Endothelial cell of umbilical vein (primary cell): ENCODE measurements at regions not wholly inside any gene's neighbourhood (a gene's known extent, or its start where the extent isn't known, plus 50 kb on each side); places are given as distances from the start of the nearest gene placed in this dataset.

Experiments used
- BruUV-seq: library from RNA; stranded (reverse); fragments of 400-500 nt; replicated peaks from 2 replicates; lab custom pipeline; 2021; lab: Mats Ljungman, UMichigan
- CTCF ChIA-PET: fragments of 300-600, 350-600 bp; sonication (Branson Sonifier 250); formaldehyde crosslinking; loops from one replicate; lab custom pipeline; 2021; ENCODE audit warnings: antibody characterized with exemption, inconsistent platforms; lab: Charles Lee
- POLR2A ChIA-PET: fragments of 300-600, 350-600 bp; sonication (Branson Sonifier 250); formaldehyde crosslinking; loops from one replicate; lab custom pipeline; 2021; ENCODE audit warnings: antibody characterized with exemption, inconsistent platforms; lab: Charles Lee
- DNase-seq: peaks from one replicate; pipeline ENCODE4 v3.0.0-alpha.2; 2011; ENCODE audit warnings: low read depth, low spot score
- FAIRE-seq: peaks from 2 replicates; lab custom pipeline; 2011; peaks lifted over from hg19 to GRCh38; lab: Jason Lieb, UNC
- H2AFZ ChIP-seq: 2 replicates; pipeline ENCODE4 v1.6.0; 2012; ENCODE audit warnings: low read depth, low read length, control low read depth, inconsistent platforms
- H3K27ac ChIP-seq: 2 replicates; pipeline ENCODE4 v1.5.1; 2011; ENCODE audit warnings: low read depth, mild to moderate bottlenecking, control low read depth, low read length, moderate library complexity; ENCODE audit not compliant: insufficient read depth
- H3K27me3 ChIP-seq, 2 experiments: 2 replicates each; pipeline versions ENCODE4 v1.6.0 to v1.6.1; 2011; ENCODE audit warnings: low read length in 2 of 2, mixed read lengths in 1 of 2; ENCODE audit not compliant: control insufficient read depth in 2 of 2, insufficient read depth in 2 of 2
- H3K36me3 ChIP-seq, 2 experiments: 2 replicates in 1 of 2; 3 replicates in 1 of 2; pipeline ENCODE4 v1.5.1; 2011; ENCODE audit warnings: low read length in 2 of 2, mild to moderate bottlenecking in 1 of 2, moderate library complexity in 1 of 2; ENCODE audit not compliant: control insufficient read depth in 2 of 2, insufficient read depth in 2 of 2; ENCODE audit errors: extremely low read depth in 1 of 2
- H3K4me1 ChIP-seq: 3 replicates; pipeline ENCODE4 v1.5.1; 2011; ENCODE audit warnings: mild to moderate bottlenecking, low read length; ENCODE audit not compliant: control insufficient read depth, insufficient read depth; ENCODE audit errors: extremely low read depth
- H3K4me2 ChIP-seq: 2 replicates; pipeline ENCODE4 v1.6.1; 2011; ENCODE audit warnings: low read length, control low read depth, mixed read lengths; ENCODE audit not compliant: insufficient read depth
- H3K4me3 ChIP-seq, 3 experiments: fragments of 200-600 bp in 1 of 3; sonication (generic), shearing (Covaris generic) in 1 of 3; replicated peaks in 1 of 3; 2 replicates each; pipeline ENCODE4 v1.5.1; 2011 to 2016; ENCODE audit warnings: control low read depth in 3 of 3, low read length in 3 of 3, mild to moderate bottlenecking in 2 of 3, inconsistent platforms in 1 of 3, low read depth in 1 of 3, moderate library complexity in 1 of 3; ENCODE audit not compliant: insufficient read depth in 1 of 3
- H3K79me2 ChIP-seq: 2 replicates; pipeline ENCODE4 v1.6.0; 2012; ENCODE audit warnings: low read length, inconsistent platforms; ENCODE audit not compliant: control insufficient read depth, insufficient read depth
- H3K9ac ChIP-seq: replicated peaks from 2 replicates; pipeline ENCODE3; 2011; ENCODE audit warnings: low read length, control low read depth; ENCODE audit not compliant: insufficient read depth; ENCODE audit errors: extremely low read depth
- H3K9me1 ChIP-seq: replicated peaks from 3 replicates; pipeline ENCODE4 v1.6.0; 2011; ENCODE audit warnings: mild to moderate bottlenecking, low read length; ENCODE audit not compliant: control insufficient read depth, insufficient read depth; ENCODE audit errors: extremely low read depth
- H3K9me3 ChIP-seq: replicated peaks from 2 replicates; pipeline ENCODE4 v1.5.1; 2012; ENCODE audit warnings: low read length, inconsistent platforms; ENCODE audit not compliant: control insufficient read depth, insufficient read depth
- H4K20me1 ChIP-seq: replicated peaks from 2 replicates; pipeline ENCODE3; 2011; ENCODE audit warnings: mild to moderate bottlenecking, low read length; ENCODE audit not compliant: control insufficient read depth, insufficient read depth; ENCODE audit errors: extremely low read depth
- CTCF ChIP-seq, 2 donors: IDR thresholded peaks; 1 replicate in 1 of 2; 2 replicates in 1 of 2; pipeline ENCODE4 v1.5.1; 2011; ENCODE audit warnings: low read length in 2 of 2, mild to moderate bottlenecking in 2 of 2, moderate library complexity in 2 of 2, control low read depth in 1 of 2, inconsistent platforms in 1 of 2, low read depth in 1 of 2; ENCODE audit not compliant: insufficient read depth in 1 of 2; ENCODE audit errors: extremely low read depth in 1 of 2
- EZH2 ChIP-seq: IDR thresholded peaks from 2 replicates; pipeline ENCODE4 v1.6.1; 2012; ENCODE audit warnings: borderline replicate concordance, low read depth, mild to moderate bottlenecking, moderate library complexity, low read length, inconsistent platforms; ENCODE audit not compliant: severe bottlenecking
- FOS ChIP-seq: IDR thresholded peaks from 2 replicates; pipeline ENCODE4 v1.6.1; 2011; ENCODE audit warnings: mild to moderate bottlenecking, low read length, moderate library complexity, borderline replicate concordance; ENCODE audit not compliant: insufficient read depth
- JUN ChIP-seq: IDR thresholded peaks from 2 replicates; pipeline ENCODE4 v1.6.1; 2011; ENCODE audit warnings: borderline replicate concordance, low read depth; ENCODE audit not compliant: insufficient read length, insufficient read depth
- MAX ChIP-seq: IDR thresholded peaks from 2 replicates; pipeline ENCODE4 v1.6.1; 2011; ENCODE audit not compliant: insufficient read depth, insufficient read length
- MYC ChIP-seq: IDR thresholded peaks from one replicate; pipeline ENCODE4 v1.6.1; 2011; ENCODE audit warnings: mild to moderate bottlenecking, low read depth, low read length
- POLR2AphosphoS5 ChIP-seq: IDR thresholded peaks from 2 replicates; pipeline ENCODE4 v1.6.1; 2012; ENCODE audit warnings: low read depth, mild to moderate bottlenecking, control low read depth, low read length, moderate library complexity; ENCODE audit not compliant: insufficient read depth
- dilution Hi-C: fragments of 300-500 bp; cut with MboI; formaldehyde crosslinking; loops from one replicate; pipeline ENCODE4 v1.15.0; 2019; ENCODE audit warnings: low sequenced_read_pairs; ENCODE audit not compliant: extremely low pct_ligation_motif_present
- intact Hi-C: fragments of 100-400 bp; cut with micrococcal nuclease; formaldehyde crosslinking; loops from one replicate; pipeline ENCODE4 v1.10.0; 2022

GRCh38 chr1:89451011-89451410, 73.6 kb upstream of the LRRC8B start:
- Histone ChIP-seq H3K36me3 (no peaks in the 10 kb centered on the region), H3K4me1 (no peaks in the 10 kb centered on the region), H3K4me2 (no peak overlapping the region), H2AFZ (no peak overlapping the region), H3K9me3 (no peaks in the 10 kb centered on the region), H3K9me1 (no peaks in the 10 kb centered on the region), H3K27ac (no peak overlapping the region), H3K27me3 (peaks cover 0 to 11% of the 10 kb centered on the region in 2 experiments), H3K79me2 (no peaks in the 10 kb centered on the region), H3K4me3 (no peak overlapping the region), H4K20me1 (no peaks in the 10 kb centered on the region), H3K9ac (no peak overlapping the region)
- CTCF ChIA-PET, result interaction anchor here (0.5 to 1.7 kb wide), 7 partner anchors 10 to 519 kb away, joined by 3 to 5 read pairs (median 3); no protein-coding TSS in a partner anchor
- DNase-seq (no peak), FAIRE-seq (no peak)
- TF ChIP-seq FOS (no peak), EZH2 (no peak), MAX (no peak), MYC (no peak), POLR2AphosphoS5 (no peak), CTCF (IDR thresholded peaks at IDR 0.05; ENCODE audit: extremely low read depth in 1 of 2, insufficient read depth in 1 of 2, low read depth in 1 of 2, low read length in 2 of 2) (no peak), JUN (no peak)
- dilution Hi-C loops (no loop called here), intact Hi-C loops (no loop called here)
- POLR2A ChIA-PET, result no interaction called here
- no TSS peak for BruUV-seq
